CD14-positive monocyte (primary cell): ENCODE measurements at regions not wholly inside any gene's neighbourhood (a gene's known extent, or its start where the extent isn't known, plus 50 kb on each side); places are given as distances from the start of the nearest gene placed in this dataset.
"Not testable (repeated sequence)": the region's sequence is repeated elsewhere in the genome, so short reads cannot be mapped to it uniquely, and the experiment has no call there.

Experiments used
- DNase-seq, 3 donors: peaks; one replicate each; pipeline ENCODE4 v3.0.0-alpha.2; 2011 to 2022
- H2AFZ ChIP-seq: 2 replicates; pipeline ENCODE4 v1.6.0; 2012; ENCODE audit warnings: mild to moderate bottlenecking, low read depth, low read length, inconsistent platforms; ENCODE audit not compliant: insufficient read depth, poor library complexity, severe bottlenecking
- H3K27ac ChIP-seq, 2 donors: 1 replicate in 1 of 2; 2 replicates in 1 of 2; pipeline ENCODE4 v1.5.1; 2012 to 2013; ENCODE audit warnings: low read length in 2 of 2, control low read depth in 1 of 2, inconsistent platforms in 1 of 2, low read depth in 1 of 2, mild to moderate bottlenecking in 1 of 2
- H3K27me3 ChIP-seq, 2 donors: one replicate each; pipeline versions ENCODE4 v1.6.0 to v1.6.1; 2011 to 2013; ENCODE audit warnings: low read length in 2 of 2; ENCODE audit not compliant: control insufficient read depth in 2 of 2, insufficient read depth in 2 of 2
- H3K36me3 ChIP-seq, 2 donors: replicated peaks in 1 of 2; 1 replicate in 1 of 2; 2 replicates in 1 of 2; pipeline versions ENCODE4 v1.5.1 to v1.6.1; 2012 to 2013; ENCODE audit warnings: low read length in 2 of 2, control low read depth in 1 of 2, inconsistent platforms in 1 of 2, mild to moderate bottlenecking in 1 of 2; ENCODE audit not compliant: insufficient read depth in 2 of 2, control insufficient read depth in 1 of 2
- H3K4me1 ChIP-seq, 2 donors: 1 replicate in 1 of 2; 2 replicates in 1 of 2; pipeline versions ENCODE4 v1.5.1 to v1.6.1; 2012 to 2013; ENCODE audit warnings: low read length in 2 of 2, control low read depth in 1 of 2, inconsistent platforms in 1 of 2, mild to moderate bottlenecking in 1 of 2, moderate library complexity in 1 of 2; ENCODE audit not compliant: insufficient read depth in 2 of 2, control insufficient read depth in 1 of 2
- H3K4me2 ChIP-seq: replicated peaks from 2 replicates; pipeline ENCODE3; 2012; ENCODE audit warnings: low read length, moderate library complexity, mild to moderate bottlenecking; ENCODE audit not compliant: poor library complexity, severe bottlenecking; ENCODE audit errors: extremely low read depth
- H3K4me3 ChIP-seq, 3 experiments: fragments of 200-600 bp in 1 of 3; sonication (generic) in 1 of 3; replicated peaks in 1 of 3; 1 replicate in 2 of 3; 2 replicates in 1 of 3; pipeline ENCODE4 v1.5.1; 2011 to 2013; ENCODE audit warnings: low read length in 3 of 3, mild to moderate bottlenecking in 3 of 3, control low read depth in 2 of 3, low read depth in 2 of 3, inconsistent platforms in 1 of 3, moderate library complexity in 1 of 3
- H3K79me2 ChIP-seq: 2 replicates; pipeline ENCODE4 v1.6.0; 2012; ENCODE audit warnings: mild to moderate bottlenecking, control low read depth, inconsistent platforms, low read length, moderate library complexity; ENCODE audit not compliant: insufficient read depth
- H3K9ac ChIP-seq: 2 replicates; pipeline ENCODE4 v1.6.0; 2017; ENCODE audit warnings: low read length, mild to moderate bottlenecking; ENCODE audit not compliant: insufficient read depth, poor library complexity, severe bottlenecking
- H3K9me3 ChIP-seq, 2 donors: replicated peaks in 1 of 2; 1 replicate in 1 of 2; 2 replicates in 1 of 2; pipeline versions ENCODE4 v1.5.1 to v1.6.1; 2012 to 2013; ENCODE audit warnings: low read length in 2 of 2, control low read depth in 1 of 2; ENCODE audit not compliant: control insufficient read depth in 1 of 2, insufficient read depth in 1 of 2
- H4K20me1 ChIP-seq: 2 replicates; pipeline ENCODE4 v1.6.0; 2012; ENCODE audit warnings: mild to moderate bottlenecking, low read length, control low read depth, moderate library complexity; ENCODE audit not compliant: insufficient read depth
- H3K27ac Mint-ChIP-seq, 7 donors: one replicate each; pipeline ENCODE4 v1.8.0; 2020; ENCODE audit warnings: mild to moderate bottlenecking in 7 of 7, mixed read lengths in 7 of 7, moderate library complexity in 6 of 7, inconsistent platforms in 2 of 7
- H3K27me3 Mint-ChIP-seq, 3 donors: one replicate each; pipeline ENCODE4 v1.8.0; 2021 to 2022; ENCODE audit warnings: low read depth in 3 of 3, mild to moderate bottlenecking in 3 of 3, mixed read lengths in 3 of 3, moderate library complexity in 3 of 3, inconsistent platforms in 1 of 3
- H3K36me3 Mint-ChIP-seq, 2 donors: one replicate each; pipeline ENCODE4 v1.8.0; 2020; ENCODE audit warnings: mixed read lengths in 2 of 2, inconsistent platforms in 1 of 2, mild to moderate bottlenecking in 1 of 2
- H3K4me1 Mint-ChIP-seq: one replicate; pipeline ENCODE4 v1.8.0; 2020; ENCODE audit warnings: mild to moderate bottlenecking, mixed read lengths
- H3K4me3 Mint-ChIP-seq, 2 donors: one replicate each; pipeline ENCODE4 v1.8.0; 2020; ENCODE audit warnings: mild to moderate bottlenecking in 2 of 2, mixed read lengths in 2 of 2, moderate library complexity in 1 of 2
- H3K9me3 Mint-ChIP-seq, 7 donors: one replicate each; pipeline ENCODE4 v1.8.0; 2020 to 2022; ENCODE audit warnings: mixed read lengths in 7 of 7, mild to moderate bottlenecking in 6 of 7, moderate library complexity in 6 of 7, inconsistent platforms in 2 of 7
- CTCF ChIP-seq: fragments of 200-600 bp; IDR thresholded peaks from one replicate; pipeline ENCODE4 v1.8.0; 2022; ENCODE audit warnings: antibody characterized with exemption, mild to moderate bottlenecking
- WGBS: methylation state at CpG from one replicate; pipeline ENCODE4 v1.1.5; 2013; ENCODE audit warnings: missing lambda C conversion rate; ENCODE audit not compliant: insufficient coverage; 5-methylcytosine and 5-hydroxymethylcytosine counted together
- intact Hi-C, 2 donors: fragments of 100-400 bp; cut with micrococcal nuclease; formaldehyde crosslinking; loops; one replicate each; pipeline versions ENCODE4 v1.15.0 to v1.15.1; 2023

GRCh38 chr1:121470401-121470800, 285.6 kb downstream of the SRGAP2C start:
- H2AFZ ChIP-seq, H4K20me1 ChIP-seq, H3K4me3 Mint-ChIP-seq, H3K4me2 ChIP-seq, H3K4me1 Mint-ChIP-seq, H3K9ac ChIP-seq, H3K9me3 Mint-ChIP-seq, H3K36me3 ChIP-seq, H3K4me3 ChIP-seq, intact Hi-C loops, H3K27me3 ChIP-seq, H3K9me3 ChIP-seq, H3K36me3 Mint-ChIP-seq, H3K27ac ChIP-seq, H3K79me2 ChIP-seq, H3K27ac Mint-ChIP-seq, H3K4me1 ChIP-seq, H3K27me3 Mint-ChIP-seq, DNase-seq: not testable (repeated sequence)
- no CpG with 5 or more reads among the region's 2 CpGs for WGBS

GRCh38 chr1:121471523-121471922, 286.7 kb downstream of the SRGAP2C start:
- Histone ChIP-seq H2AFZ (no peak overlapping the region), H3K4me3 (no peak overlapping the region), H3K27me3 (no peaks in the 10 kb centered on the region), H3K27ac (no peak overlapping the region), H3K36me3 (no peaks in the 10 kb centered on the region), H3K4me2 (no peak overlapping the region), H3K9me3 (peaks cover 0 to 7% of the 10 kb centered on the region in 2 donors), H4K20me1 (no peaks in the 10 kb centered on the region), H3K9ac (no peak overlapping the region), H3K4me1 (no peaks in the 10 kb centered on the region), H3K79me2 (no peaks in the 10 kb centered on the region)
- H3K36me3 Mint-ChIP-seq: no peaks in the 10 kb centered on the region
- no peak for DNase-seq
- H3K9me3 Mint-ChIP-seq: peaks cover 0 to 9% (median 1%) of the 10 kb centered on the region in 7 donors
- no peak overlapping the region for H3K27ac Mint-ChIP-seq
- intact Hi-C loops: no loop called here
- no CpG with 5 or more reads among the region's 1 CpG for WGBS
- H3K4me3 Mint-ChIP-seq: no peak overlapping the region
- H3K27me3 Mint-ChIP-seq: no peaks in the 10 kb centered on the region
- TF ChIP-seq CTCF: no peak
- peaks cover 5% of the 10 kb centered on the region for H3K4me1 Mint-ChIP-seq
